GM06990 (cell line): ENCODE measurements at regions not wholly inside any gene's neighbourhood (a gene's known extent, or its start where the extent isn't known, plus 50 kb on each side); places are given as distances from the start of the nearest gene placed in this dataset.

Experiments
- DNase-seq: peaks from one replicate; pipeline ENCODE4 v3.0.0-alpha.2; 2011; ENCODE audit not compliant: insufficient read length; ENCODE audit errors: extremely low read depth
- H3K27me3 ChIP-seq: replicated peaks from 2 replicates; pipeline ENCODE4 v1.6.0; 2011; ENCODE audit warnings: low read length; ENCODE audit not compliant: control insufficient read depth, insufficient read depth
- H3K36me3 ChIP-seq: 2 replicates; pipeline ENCODE4 v1.5.1; 2011; ENCODE audit warnings: low read length; ENCODE audit not compliant: control insufficient read depth, insufficient read depth
- H3K4me3 ChIP-seq: replicated peaks from 2 replicates; pipeline ENCODE4 v1.5.1; 2011; ENCODE audit warnings: low read depth, mild to moderate bottlenecking, control low read depth, low read length
- CTCF ChIP-seq: IDR thresholded peaks from 2 replicates; pipeline ENCODE4 v1.5.1; 2011; ENCODE audit warnings: low read length, control low read depth, mild to moderate bottlenecking, inconsistent platforms; ENCODE audit not compliant: insufficient read depth, poor library complexity, severe bottlenecking

- no peak for TF ChIP-seq CTCF
- DNase-seq: no peak
- no peak overlapping the region for H3K4me3 ChIP-seq
- no peaks in the 10 kb centered on the region for H3K27me3 ChIP-seq
- no peaks in the 10 kb centered on the region for H3K36me3 ChIP-seq
Measured at GRCh38 chr15:98522127-98522526, 126.2 kb upstream of the IGF1R start.

GRCh38 chr15:98523912-98524662, 124.3 kb upstream of the IGF1R start:
- no peak for DNase-seq
- Histone ChIP-seq H3K4me3 (no peak overlapping the region), H3K36me3 (no peaks in the 10 kb centered on the region), H3K27me3 (no peaks in the 10 kb centered on the region)
- no peak for TF ChIP-seq CTCF

GRCh38 chr15:98524838-98525660, 123.3 kb upstream of the IGF1R start:
- Histone ChIP-seq H3K36me3 (no peaks in the 10 kb centered on the region), H3K27me3 (no peaks in the 10 kb centered on the region), H3K4me3 (no peak overlapping the region)
- TF ChIP-seq CTCF: no peak
- DNase-seq: no peak

GRCh38 chr15:98525661-98526001, 122.7 kb upstream of the IGF1R start:
- Histone ChIP-seq H3K27me3 (no peaks in the 10 kb centered on the region), H3K36me3 (no peaks in the 10 kb centered on the region), H3K4me3 (no peak overlapping the region)
- TF ChIP-seq CTCF: no peak
- no peak for DNase-seq

GRCh38 chr15:98526094-98526493, 122.2 kb upstream of the IGF1R start:
- H3K27me3 ChIP-seq: no peaks in the 10 kb centered on the region
- no peak for TF ChIP-seq CTCF
- DNase-seq: no peak
- H3K4me3 ChIP-seq: no peak overlapping the region
- no peaks in the 10 kb centered on the region for H3K36me3 ChIP-seq
